ENCODE measurements at regions not wholly inside any gene's neighbourhood (a gene's known extent, or its start where the extent isn't known, plus 50 kb on each side); places are given as distances from the start of the nearest gene placed in this dataset.

DNA sequence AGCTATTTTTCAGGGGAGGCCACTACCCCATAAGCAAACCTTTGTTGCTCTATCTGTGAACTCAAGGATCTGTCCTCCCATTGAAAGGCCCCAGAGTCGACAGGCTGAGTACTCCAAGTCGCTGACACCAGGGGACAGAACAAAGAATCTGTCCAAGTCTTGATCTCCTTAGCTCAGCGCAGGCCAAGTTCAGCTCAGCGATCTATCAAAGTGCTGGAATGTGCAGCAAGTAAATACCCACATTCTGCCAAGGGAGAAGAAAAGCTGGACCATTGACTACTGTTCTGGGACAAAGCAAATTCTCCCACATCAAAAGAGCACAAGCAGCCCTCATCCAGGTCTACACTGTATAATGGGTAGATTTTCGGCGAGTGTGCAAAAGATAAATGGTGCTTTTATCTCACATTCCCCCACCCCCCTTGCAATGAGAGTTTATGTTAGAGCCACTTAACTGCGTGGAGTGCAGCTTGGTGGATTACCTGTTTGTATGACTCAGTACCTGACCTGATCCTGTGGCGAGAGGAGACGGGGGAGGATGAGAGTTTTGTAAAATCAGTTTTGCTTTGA lies 391.7 kb upstream of the SGCG start:
- Histone ChIP-seq H3K27me3 (ENCODE audit: control insufficient read depth in 2 of 2, insufficient read depth in 2 of 2, low read length in 2 of 2) (peaks cover 4 to 10% of the 10 kb centered on the region in 2 experiments; a peak in 3 of 5 replicates), H3K9me1 (ENCODE audit: control insufficient read depth, insufficient read depth, low read length) (no peaks in the 10 kb centered on the region), H4K20me1 (replicated peaks; ENCODE audit: control insufficient read depth, insufficient read depth, low read length) (no peaks in the 10 kb centered on the region), H3K4me2 (ENCODE audit: insufficient read depth, low read length) (no peak overlapping the region), H3K9ac (ENCODE audit: insufficient read depth in 1 of 2, low read depth in 2 of 2, low read length in 2 of 2) (no peak overlapping the region), H3K9me3 (replicated peaks; ENCODE audit: control insufficient read depth, insufficient read depth, low read depth, low read length) (no peaks in the 10 kb centered on the region), H3K4me1 (replicated peaks in 1 of 2; ENCODE audit: control insufficient read depth in 2 of 2, insufficient read depth in 2 of 2, low read length in 2 of 2) (no peaks in the 10 kb centered on the region), H2AFZ (ENCODE audit: low read depth, low read length) (no peak overlapping the region), H3K79me2 (ENCODE audit: control insufficient read depth, insufficient read depth, low read length) (no peaks in the 10 kb centered on the region), H3K4me3 (no peak overlapping the region), H3K27ac (ENCODE audit: extremely low read depth, low read depth, low read length) (no peak overlapping the region), H3K36me3 (ENCODE audit: control insufficient read depth, insufficient read depth, low read length) (no peaks in the 10 kb centered on the region)
- TF ChIP-seq TBP (optimal IDR thresholded peaks at IDR 0.05; ENCODE audit: low read depth, low read length) (no peak), NCOA2 (IDR thresholded peaks at IDR 0.05; ENCODE audit: partially characterized antibody in 2 of 2) (no peak), SMARCC2 (IDR thresholded peaks at IDR 0.05; ENCODE audit: low read depth) (no peak), FOXA1 (IDR thresholded peaks at IDR 0.05; ENCODE audit: borderline replicate concordance) (no peak), SFPQ (IDR thresholded peaks at IDR 0.05; ENCODE audit: low read depth, low read length) (no peak)
- TF ChIP-seq, protein P1, sequence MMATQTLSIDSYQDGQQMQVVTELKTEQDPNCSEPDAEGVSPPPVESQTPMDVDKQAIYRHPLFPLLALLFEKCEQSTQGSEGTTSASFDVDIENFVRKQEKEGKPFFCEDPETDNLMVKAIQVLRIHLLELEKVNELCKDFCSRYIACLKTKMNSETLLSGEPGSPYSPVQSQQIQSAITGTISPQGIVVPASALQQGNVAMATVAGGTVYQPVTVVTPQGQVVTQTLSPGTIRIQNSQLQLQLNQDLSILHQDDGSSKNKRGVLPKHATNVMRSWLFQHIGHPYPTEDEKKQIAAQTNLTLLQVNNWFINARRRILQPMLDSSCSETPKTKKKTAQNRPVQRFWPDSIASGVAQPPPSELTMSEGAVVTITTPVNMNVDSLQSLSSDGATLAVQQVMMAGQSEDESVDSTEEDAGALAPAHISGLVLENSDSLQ (IDR thresholded peaks at IDR 0.05) = no peak
- TF ChIP-seq, protein P2, sequence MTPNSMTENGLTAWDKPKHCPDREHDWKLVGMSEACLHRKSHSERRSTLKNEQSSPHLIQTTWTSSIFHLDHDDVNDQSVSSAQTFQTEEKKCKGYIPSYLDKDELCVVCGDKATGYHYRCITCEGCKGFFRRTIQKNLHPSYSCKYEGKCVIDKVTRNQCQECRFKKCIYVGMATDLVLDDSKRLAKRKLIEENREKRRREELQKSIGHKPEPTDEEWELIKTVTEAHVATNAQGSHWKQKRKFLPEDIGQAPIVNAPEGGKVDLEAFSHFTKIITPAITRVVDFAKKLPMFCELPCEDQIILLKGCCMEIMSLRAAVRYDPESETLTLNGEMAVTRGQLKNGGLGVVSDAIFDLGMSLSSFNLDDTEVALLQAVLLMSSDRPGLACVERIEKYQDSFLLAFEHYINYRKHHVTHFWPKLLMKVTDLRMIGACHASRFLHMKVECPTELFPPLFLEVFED (CRISPR knock-in tag; conservative IDR thresholded peaks at IDR 0.05) = no peak
- ChIA-PET POLR2A (no interaction called here), CTCF (ENCODE audit: low intra/inter-chr PET ratio) (no interaction called here)
- intact Hi-C loops (cut with micrococcal nuclease) (no loop called here), in situ Hi-C loops (cut with MboI) (loop anchor here (25.0 kb wide), 2 partner anchors 1152 to 1302 kb away; no protein-coding TSS in a partner anchor)
- 2% methylated on average over 7 of the region's 9 CpGs for WGBS (ENCODE audit: insufficient coverage, low coverage, missing lambda C conversion rate)
- BruUV-seq (replicated peaks) = no TSS peak
- FAIRE-seq (no peak), DNase-seq (ENCODE audit: extremely low read depth in 1 of 4, low spot score in 3 of 4) (no peak), ATAC-seq (no peak)
